CD4-positive, alpha-beta T cell treated with Interleukin-4 for 1 hour (primary cell): ENCODE measurements at regions not wholly inside any gene's neighbourhood (a gene's known extent, or its start where the extent isn't known, plus 50 kb on each side); places are given as distances from the start of the nearest gene placed in this dataset.

ENCODE experiments used
- DNase-seq, 2 donors: peaks; one replicate each; pipeline ENCODE4 v3.0.0-alpha.2; 2020 to 2022

GRCh38 chr10:27451054-27451453 is 53.0 kb upstream of the RAB18 start:
- DNase-seq = no peak

GRCh38 chr10:27450225-27450624 is 53.9 kb upstream of the RAB18 start:
- DNase-seq = no peak

GRCh38 chr10:27449571-27449970 is 54.5 kb upstream of the RAB18 start:
- no peak for DNase-seq

- DNase-seq = no peak
Observed at GRCh38 chr10:27448921-27449320, 55.2 kb upstream of the RAB18 start.

- no peak for DNase-seq
Observed at GRCh38 chr10:27447540-27447939, 56.6 kb upstream of the RAB18 start.

- peak in 1 of 2 donors; percentile 56 for DNase-seq
Observed at GRCh38 chr10:27446091-27446918, 57.8 kb upstream of the RAB18 start.

- DNase-seq = no peak
Observed at GRCh38 chr10:27445070-27445469, 59.0 kb upstream of the RAB18 start.

- no peak for DNase-seq
Observed at GRCh38 chr10:27440478-27440877, 63.6 kb upstream of the RAB18 start.

- no peak for DNase-seq
Observed at GRCh38 chr10:27440021-27440420, 64.1 kb upstream of the RAB18 start.

GRCh38 chr10:27439101-27439500 is 65.0 kb upstream of the RAB18 start:
- DNase-seq = no peak

GRCh38 chr10:27437775-27438174 is 66.3 kb upstream of the RAB18 start:
- DNase-seq = no peak

GRCh38 chr10:27436710-27437109 is 67.4 kb upstream of the RAB18 start:
- no peak for DNase-seq

GRCh38 chr10:27433976-27434375 is 70.1 kb upstream of the RAB18 start:
- DNase-seq = no peak

GRCh38 chr10:27426948-27427467 is 77.1 kb upstream of the RAB18 start:
- no peak for DNase-seq

- no peak for DNase-seq
Observed at GRCh38 chr10:27413831-27414348, 90.2 kb upstream of the RAB18 start.

GRCh38 chr10:27413387-27413786 is 90.7 kb upstream of the RAB18 start:
- DNase-seq = no peak

- no peak for DNase-seq
Observed at GRCh38 chr10:27410153-27410552, 94.0 kb upstream of the RAB18 start.

GRCh38 chr10:27407271-27407670 is 96.8 kb upstream of the RAB18 start:
- DNase-seq = no peak

- no peak for DNase-seq
Observed at GRCh38 chr10:27399871-27400270, 104.2 kb upstream of the RAB18 start.

- no peak for DNase-seq
Observed at GRCh38 chr10:27393961-27394360, 110.1 kb upstream of the RAB18 start.

- DNase-seq = no peak
Observed at GRCh38 chr10:27392606-27393005, 111.5 kb upstream of the RAB18 start.

- no peak for DNase-seq
Observed at GRCh38 chr10:27391916-27392315, 112.2 kb upstream of the RAB18 start.

GRCh38 chr10:27391325-27391724 is 112.8 kb upstream of the RAB18 start:
- no peak for DNase-seq

GRCh38 chr10:27390681-27391080 is 113.4 kb upstream of the RAB18 start:
- DNase-seq = no peak
